NB4 (cell line): ENCODE measurements at regions not wholly inside any gene's neighbourhood (a gene's known extent, or its start where the extent isn't known, plus 50 kb on each side); places are given as distances from the start of the nearest gene placed in this dataset.

Source experiments
- MYC ChIP-seq: IDR thresholded peaks from 2 replicates; pipeline ENCODE4 v1.6.1; 2011; ENCODE audit warnings: low read depth, low read length
- POLR2A ChIP-seq: IDR thresholded peaks from 2 replicates; pipeline ENCODE4 v1.6.1; 2011; ENCODE audit warnings: mild to moderate bottlenecking; ENCODE audit not compliant: insufficient read length; ENCODE audit errors: extremely low read depth
- TF ChIP-seq, protein P1 (sequence below): IDR thresholded peaks from one replicate; pipeline ENCODE4 v1.5.1; 2012; ENCODE audit warnings: low read depth, low read length

DNA sequence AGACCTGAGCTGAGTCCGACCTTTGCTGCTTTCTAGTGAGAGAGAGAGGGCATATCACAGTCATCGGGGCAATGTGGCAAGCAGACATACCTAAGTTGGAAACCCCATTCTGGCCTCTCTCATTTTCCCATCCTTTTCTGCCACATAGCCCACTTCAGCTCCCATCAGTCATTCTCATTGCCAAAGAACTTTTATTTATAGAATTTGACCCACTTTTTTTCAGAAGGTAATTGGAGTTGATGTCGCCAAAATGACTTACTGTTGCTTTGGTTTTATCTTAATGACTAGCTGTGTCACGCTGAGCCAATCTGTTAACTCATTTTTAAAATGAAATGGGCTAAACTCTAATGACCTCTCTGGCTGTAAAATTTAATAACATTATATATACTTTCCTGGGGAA is 63.9 kb upstream of the RMST start:
- TF ChIP-seq, protein P1, sequence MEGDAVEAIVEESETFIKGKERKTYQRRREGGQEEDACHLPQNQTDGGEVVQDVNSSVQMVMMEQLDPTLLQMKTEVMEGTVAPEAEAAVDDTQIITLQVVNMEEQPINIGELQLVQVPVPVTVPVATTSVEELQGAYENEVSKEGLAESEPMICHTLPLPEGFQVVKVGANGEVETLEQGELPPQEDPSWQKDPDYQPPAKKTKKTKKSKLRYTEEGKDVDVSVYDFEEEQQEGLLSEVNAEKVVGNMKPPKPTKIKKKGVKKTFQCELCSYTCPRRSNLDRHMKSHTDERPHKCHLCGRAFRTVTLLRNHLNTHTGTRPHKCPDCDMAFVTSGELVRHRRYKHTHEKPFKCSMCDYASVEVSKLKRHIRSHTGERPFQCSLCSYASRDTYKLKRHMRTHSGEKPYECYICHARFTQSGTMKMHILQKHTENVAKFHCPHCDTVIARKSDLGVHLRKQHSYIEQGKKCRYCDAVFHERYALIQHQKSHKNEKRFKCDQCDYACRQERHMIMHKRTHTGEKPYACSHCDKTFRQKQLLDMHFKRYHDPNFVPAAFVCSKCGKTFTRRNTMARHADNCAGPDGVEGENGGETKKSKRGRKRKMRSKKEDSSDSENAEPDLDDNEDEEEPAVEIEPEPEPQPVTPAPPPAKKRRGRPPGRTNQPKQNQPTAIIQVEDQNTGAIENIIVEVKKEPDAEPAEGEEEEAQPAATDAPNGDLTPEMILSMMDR = no peak
- TF ChIP-seq POLR2A = no peak
- no peak for TF ChIP-seq MYC
